ENCODE measurements at regions not wholly inside any gene's neighbourhood (a gene's known extent, or its start where the extent isn't known, plus 50 kb on each side); places are given as distances from the start of the nearest gene placed in this dataset.
"Not testable (repeated sequence)": the region's sequence is repeated elsewhere in the genome, so short reads cannot be mapped to it uniquely, and the experiment has no call there.

GRCh38 chr13:50277127-50277526, 261.9 kb downstream of the KCNRG start:
- DNase-seq, result no peak

- no peak for DNase-seq
These were observed 262.7 kb downstream of the KCNRG start for GRCh38 chr13:50277906-50278305.

DNA sequence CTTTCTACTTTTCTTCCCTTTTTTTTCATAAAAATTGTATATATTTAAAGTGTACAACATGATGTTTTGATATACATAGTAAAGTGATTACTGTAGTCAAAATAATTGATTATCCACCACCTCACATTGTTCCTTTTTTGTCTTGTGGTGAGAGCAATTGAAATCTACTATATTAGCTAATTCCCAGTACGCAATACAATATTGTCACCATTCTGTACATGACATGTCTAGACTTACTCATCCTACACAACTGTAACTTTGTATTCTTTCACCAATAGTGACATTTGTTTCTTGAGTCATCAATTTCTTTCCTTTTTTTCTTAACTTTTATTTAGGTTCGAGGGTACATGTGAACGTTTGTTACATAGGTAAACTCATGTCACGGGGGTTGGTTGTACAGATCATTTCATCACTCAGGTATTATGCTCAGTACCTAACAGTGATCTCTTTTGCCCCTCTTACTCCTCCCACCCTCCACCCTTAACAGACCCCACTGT, 265.2 kb downstream of the KCNRG start:
- no peak for DNase-seq

- DNase-seq, result no peak
These were observed 266.8 kb downstream of the KCNRG start for GRCh38 chr13:50282016-50282415.

- no peak for DNase-seq
These were observed 267.8 kb downstream of the KCNRG start for GRCh38 chr13:50283017-50283416.

DNA sequence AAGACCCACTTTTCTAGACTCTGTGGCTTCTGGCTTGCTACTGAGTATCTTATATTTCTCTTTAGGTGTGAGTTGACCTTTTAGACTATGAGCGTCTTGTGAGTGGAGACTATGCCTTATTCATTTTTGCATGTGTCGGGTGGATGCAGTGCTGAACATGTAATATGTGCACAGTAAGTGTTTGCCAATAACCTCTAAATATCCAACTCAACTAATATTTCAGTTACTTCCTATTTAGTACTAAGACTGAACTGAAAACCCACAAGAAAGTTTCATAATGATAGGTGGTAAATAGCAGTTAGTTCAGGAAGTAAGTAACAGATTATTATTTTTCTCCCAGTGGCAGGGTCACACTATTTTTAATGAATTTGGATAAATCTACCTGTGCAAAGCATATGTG, 269.3 kb downstream of the KCNRG start:
- DNase-seq, result no peak

DNA sequence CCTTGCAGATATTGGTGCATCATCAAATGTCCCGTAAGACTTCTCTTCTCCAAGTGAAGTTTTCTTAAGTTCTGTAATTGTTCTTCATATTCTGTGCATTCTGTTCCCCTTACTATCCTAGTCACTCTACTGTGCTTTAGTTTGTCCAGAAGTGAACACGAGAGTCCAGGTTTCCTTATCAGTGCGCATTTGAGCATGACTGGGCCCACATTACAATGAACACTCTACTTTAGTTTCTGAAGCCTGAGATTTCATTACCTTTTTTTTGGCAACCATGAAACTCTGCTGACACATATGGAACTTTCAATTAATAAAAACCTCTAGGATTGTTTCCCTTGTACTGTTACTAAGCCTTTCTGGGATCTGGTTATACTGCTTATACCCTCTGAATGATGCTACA, 270.0 kb downstream of the KCNRG start:
- DNase-seq, result no peak

- DNase-seq, result no peak
These were observed 271.1 kb downstream of the KCNRG start for GRCh38 chr13:50286324-50286723.

DNA sequence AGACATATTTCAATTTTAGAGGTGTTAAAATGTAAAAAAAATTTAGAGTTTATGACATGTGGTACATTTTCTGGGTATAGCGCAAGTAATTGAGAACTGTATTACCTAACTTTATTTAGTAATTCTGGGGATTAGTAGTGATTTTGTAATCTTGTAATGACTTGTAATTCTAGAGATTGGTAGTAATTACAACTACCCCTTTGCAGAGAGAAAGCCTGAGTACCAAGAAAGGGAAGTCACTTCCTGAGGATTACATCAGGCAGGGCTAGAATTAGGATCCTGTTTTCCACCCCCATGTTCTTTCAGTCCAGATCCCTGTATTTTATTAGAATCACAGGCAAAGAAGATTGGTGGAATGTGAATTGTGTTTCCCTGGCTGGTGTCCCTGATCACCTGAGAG, 274.9 kb downstream of the KCNRG start:
- DNase-seq, result no peak

DNA sequence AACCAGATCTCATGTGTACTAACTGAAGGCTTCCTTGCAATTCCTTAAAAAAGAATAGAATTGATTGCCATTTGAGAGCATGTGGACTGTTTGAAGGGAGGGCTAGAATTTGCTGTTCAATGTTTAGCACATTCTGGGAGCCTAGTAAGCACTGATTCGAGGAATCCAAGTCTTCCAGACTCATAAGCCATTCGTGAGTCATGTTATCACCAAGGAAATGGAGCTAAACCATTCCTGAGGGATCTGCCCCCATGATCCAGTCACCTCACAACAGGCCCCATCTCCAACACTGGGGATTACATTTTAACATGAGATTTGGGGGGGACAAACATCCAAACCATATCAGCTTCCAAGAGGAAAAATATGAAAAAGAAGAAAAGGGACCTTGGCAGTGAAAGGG, 276.4 kb downstream of the KCNRG start:
- peak; percentile 15 for DNase-seq

DNA sequence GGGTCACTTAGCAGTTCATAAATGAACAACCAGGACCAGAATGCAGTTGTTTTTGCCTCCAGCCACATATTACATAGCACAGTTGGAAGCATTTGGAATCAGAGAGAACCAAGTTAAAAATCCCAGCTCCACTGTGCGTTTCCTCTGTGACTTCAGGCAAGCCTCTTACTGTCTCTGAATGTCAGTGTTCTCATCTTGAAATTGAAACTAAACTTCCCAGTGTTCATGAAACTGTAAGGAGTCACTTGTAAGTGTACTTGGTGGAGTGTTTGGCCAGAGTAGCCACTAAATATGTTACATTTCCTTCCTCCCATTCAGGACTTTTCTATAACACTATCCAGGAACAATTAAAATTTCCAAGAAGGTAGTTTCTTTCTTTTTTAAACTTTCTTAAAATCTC, 276.8 kb downstream of the KCNRG start:
- DNase-seq, result no peak

DNA sequence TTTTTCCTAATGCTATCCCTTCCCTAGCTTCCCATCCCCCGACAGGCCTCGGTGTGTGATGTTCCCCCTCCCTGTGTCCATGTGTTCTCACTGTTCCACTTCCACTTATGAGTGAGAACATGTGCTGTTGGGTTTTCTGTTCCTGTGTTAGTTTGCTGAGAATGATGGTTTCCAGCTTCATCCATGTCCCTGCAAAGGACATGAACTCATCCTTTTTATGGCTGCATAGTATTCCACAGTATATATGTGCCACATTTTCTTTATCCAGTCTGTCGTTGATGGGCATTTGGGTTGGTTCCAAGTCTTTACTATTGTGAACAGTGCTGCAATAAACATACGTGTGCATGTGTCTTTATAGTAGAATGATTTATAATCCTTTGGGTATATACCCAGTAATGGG, 279.2 kb downstream of the KCNRG start:
- DNase-seq, result not testable (repeated sequence)

DNA sequence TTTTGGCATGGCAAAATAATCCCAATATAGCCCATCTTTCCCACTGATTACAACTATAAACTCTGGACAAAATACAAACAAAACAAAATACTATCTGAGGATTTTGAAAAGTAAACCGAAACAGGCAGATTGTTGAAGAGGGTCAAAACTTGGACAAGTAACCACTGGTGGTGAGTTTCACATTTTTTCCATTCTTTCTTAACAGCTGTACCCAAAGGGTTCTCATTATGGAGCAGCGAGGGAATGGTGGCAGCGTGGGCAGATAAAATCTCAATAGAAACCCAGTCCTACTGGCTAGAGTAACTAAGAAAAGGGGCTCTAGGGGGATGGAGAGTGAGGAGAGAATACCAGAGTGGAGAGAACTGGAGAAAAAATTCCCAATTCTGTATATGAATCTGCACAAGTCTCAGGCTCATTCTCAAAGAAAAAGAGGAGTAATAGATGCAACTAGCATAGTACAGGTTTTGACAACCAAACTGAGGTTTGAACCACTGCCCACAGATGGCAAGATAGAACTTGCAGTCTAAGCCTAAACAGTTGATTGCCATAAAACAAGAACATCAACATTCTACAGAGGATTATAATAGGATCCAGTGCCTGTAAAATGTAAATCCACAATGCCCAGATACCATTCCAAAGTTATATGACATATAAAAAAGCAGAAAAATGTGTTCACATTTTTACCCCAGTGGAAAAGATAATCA, 284.5 kb downstream of the KCNRG start:
- no peak for DNase-seq

DNA sequence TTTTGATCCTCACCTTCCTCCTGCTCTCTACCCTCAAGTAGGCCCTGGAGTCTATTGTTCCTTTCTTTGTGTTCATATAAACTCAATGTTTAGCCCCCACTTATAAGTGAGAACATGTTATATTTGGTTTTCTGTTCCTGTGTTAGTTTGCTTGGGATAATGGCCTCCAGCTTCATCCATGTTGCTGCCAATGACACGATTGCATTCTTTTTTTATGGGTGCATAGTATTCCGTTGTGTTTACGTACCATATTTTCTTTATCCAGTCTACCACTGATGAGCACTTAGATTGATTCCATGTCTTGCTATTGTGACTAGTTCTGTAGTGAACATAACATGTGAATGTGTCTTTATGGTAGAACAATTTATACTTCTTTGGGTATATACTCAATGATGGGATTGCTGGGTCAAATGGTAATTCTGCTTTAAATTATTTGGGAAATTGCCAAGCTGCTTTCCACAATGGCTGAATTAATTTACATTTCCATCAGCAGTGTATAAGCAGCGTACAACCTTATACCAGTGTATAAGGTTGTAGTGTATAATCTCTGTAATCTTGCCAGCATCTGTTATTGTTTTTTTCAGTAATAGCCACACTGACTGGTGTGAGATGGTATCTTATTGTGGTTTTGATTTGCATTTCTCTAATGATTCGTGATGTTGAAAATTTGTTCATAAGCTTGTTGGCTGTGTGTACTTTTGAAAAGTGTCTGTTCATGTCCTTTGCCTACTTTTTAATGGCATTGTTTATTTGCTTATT, 288.9 kb downstream of the KCNRG start:
- no peak for DNase-seq

DNA sequence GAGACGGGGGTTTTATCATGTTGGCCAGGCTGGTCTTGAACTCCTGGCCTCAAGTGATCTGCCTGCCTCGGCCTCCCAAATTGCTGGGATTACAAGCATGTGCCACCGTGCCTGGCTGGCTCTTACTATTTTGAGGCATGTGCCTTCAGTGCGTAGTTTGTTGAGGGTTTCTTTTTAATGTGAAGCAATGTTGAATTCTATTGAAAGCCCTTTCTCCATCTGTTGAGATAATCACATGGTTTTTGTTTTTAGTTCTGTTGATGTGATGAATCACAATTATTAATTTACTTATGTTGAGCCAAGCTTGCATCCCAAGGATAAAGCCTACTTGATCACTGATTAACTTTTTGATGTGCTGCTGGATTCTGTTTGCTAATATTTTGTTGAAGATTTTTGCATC, 290.9 kb downstream of the KCNRG start:
- DNase-seq, result no peak

DNA sequence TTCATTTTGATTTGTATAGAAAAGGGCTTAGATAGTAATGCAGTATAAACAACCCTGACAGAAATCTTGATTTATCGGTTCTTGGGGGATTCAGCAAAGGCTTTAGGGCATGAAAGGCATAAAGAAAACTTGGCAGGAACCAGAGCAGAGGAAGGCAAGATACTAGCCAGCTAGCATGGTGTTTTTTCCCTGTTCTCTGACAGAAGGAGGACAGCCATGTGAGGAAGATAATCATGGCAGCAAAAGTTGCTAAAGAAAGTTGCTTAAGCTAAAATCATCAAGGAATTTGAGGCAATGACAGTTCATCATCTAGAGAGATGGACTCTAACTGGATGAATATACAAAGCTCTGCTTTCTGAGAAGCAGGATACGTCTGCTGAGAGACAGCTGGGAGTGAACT, 294.1 kb downstream of the KCNRG start:
- no peak for DNase-seq

DNA sequence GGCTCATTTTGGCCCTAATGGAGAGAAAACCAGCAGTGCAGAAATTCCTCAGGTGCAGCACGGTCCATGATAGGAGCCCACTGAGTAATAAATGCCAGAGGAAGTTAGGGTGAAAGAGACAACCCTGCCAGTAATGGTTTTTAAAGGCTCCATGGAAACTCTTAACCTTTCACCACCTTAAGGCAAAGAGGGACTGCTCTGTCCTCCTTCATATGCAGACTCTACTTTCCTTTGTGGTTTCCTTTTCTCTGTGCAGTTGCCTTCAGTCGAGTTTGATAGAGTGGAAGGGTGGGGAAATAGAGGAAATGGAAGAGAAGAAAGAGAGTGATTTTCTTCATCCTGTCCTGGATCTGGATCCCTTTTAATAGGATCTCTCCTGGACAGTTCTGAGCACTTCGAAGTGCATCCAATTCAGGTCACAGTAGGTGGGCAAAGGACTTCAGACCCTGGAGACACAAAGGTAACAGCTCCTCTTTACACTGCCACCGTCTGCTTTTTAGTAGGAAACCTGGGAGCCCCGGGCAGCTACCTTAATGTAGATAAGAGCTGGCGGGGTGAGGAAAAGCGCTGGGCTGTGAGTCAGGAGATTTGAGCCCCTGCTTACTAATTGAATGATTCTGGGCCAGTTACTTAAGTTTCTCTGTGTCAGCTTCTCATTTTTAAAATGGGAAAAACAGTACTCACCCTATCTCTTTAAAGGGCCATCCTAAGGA, 294.8 kb downstream of the KCNRG start:
- no peak for DNase-seq

GRCh38 chr13:50310734-50311133, 295.5 kb downstream of the KCNRG start:
- no peak for DNase-seq

GRCh38 chr13:50318887-50319286, 303.6 kb downstream of the KCNRG start:
- DNase-seq, result no peak

DNA sequence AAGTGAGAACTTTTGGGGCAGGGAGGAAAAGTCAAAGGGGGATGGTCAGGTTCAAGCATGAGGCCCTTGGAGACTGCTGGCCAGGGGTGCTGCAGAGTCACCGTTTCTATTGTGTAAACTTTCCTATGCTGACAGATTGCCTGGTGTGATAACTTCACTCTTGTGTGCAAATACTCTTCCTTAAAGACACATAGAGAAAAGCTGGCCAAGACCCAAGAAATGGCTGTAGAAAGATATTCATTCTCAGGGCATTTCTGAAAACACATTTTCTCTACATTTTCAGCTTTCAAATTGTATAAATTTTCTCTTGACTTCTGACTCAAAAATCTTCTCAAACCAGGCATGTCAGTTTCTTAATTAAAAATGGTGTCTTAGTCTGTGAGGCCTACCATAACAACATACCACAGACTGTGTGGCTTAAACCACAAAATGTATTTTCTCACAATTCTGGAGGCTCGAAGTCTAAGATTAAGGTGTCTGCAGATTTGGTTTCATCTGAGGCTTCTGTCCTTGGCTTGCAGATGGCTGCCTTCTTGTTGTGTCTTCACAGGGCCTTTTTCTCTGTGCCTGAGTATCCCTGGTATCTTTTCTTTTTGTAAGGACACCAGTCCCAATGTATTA, 304.5 kb downstream of the KCNRG start:
- peak; percentile 38 for DNase-seq

- peak; percentile 38 for DNase-seq
These were observed 305.1 kb downstream of the KCNRG start for GRCh38 chr13:50320271-50320862.

- no peak for DNase-seq
These were observed 306.8 kb downstream of the KCNRG start for GRCh38 chr13:50322006-50322405.
